ENCODE measurements at regions not wholly inside any gene's neighbourhood (a gene's known extent, or its start where the extent isn't known, plus 50 kb on each side); places are given as distances from the start of the nearest gene placed in this dataset.

DNA sequence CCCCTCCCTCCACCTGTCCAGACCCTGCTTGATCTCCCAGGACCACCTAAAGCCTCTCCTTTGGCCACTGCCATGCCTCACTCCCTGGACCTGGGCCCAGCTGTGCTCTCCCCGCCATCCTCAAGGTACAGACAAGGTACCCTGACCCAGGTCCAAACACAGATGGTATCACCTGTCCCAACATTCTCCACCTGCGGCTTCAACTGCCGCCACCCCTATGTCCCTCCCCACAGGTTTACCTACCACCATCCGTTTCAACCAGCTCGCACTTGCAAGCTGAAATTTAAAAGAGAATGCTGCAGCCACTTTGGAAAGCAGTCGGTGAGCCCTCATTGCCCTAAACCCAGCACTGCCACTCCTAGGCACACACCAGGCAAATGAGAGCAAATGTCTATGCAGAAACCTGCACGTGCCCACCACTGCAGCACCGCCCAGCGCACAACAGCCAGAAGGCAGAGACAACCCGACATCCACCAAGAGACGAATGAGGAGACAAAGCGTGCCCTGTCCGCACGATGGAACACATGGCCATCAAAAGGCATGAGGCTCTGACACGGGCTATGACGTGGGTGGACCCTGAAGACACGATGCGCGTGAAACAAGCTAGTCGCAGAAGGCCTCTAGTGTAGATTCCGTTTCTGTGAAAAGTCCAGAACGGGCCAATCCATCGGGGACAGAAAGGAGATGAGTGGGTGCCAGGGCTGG is 71.0 kb downstream of the RFLNA start:
- Histone ChIP-seq H3K27ac (no peak overlapping the region), H3K4me3 (no peak overlapping the region), H3K36me3 (peaks cover 41% of the 10 kb centered on the region), H3K27me3 (no peaks in the 10 kb centered on the region), H3K4me1 (peaks cover 57% of the 10 kb centered on the region), H3K9me3 (no peaks in the 10 kb centered on the region)
- 86% methylated on average over 23 of the region's 23 CpGs for WGBS
- no peak for DNase-seq (ENCODE audit: low spot score in 2 of 2)
- TF ChIP-seq POLR2A (IDR thresholded peaks at IDR 0.05) (no peak), POLR2AphosphoS5 (IDR thresholded peaks at IDR 0.05) (no peak), EP300 (IDR thresholded peaks at IDR 0.05) (no peak)
- TF ChIP-seq, protein P1, sequence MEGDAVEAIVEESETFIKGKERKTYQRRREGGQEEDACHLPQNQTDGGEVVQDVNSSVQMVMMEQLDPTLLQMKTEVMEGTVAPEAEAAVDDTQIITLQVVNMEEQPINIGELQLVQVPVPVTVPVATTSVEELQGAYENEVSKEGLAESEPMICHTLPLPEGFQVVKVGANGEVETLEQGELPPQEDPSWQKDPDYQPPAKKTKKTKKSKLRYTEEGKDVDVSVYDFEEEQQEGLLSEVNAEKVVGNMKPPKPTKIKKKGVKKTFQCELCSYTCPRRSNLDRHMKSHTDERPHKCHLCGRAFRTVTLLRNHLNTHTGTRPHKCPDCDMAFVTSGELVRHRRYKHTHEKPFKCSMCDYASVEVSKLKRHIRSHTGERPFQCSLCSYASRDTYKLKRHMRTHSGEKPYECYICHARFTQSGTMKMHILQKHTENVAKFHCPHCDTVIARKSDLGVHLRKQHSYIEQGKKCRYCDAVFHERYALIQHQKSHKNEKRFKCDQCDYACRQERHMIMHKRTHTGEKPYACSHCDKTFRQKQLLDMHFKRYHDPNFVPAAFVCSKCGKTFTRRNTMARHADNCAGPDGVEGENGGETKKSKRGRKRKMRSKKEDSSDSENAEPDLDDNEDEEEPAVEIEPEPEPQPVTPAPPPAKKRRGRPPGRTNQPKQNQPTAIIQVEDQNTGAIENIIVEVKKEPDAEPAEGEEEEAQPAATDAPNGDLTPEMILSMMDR (IDR thresholded peaks at IDR 0.05) = no peak
